Adrenal gland (tissue), 5 donors: ENCODE measurements at regions not wholly inside any gene's neighbourhood (a gene's known extent, or its start where the extent isn't known, plus 50 kb on each side); places are given as distances from the start of the nearest gene placed in this dataset.

ENCODE experiments used
- POLR2A ChIP-seq, 2 donors: fragments of 450-650 bp; IDR thresholded peaks; one replicate each; pipeline ENCODE4 v1.6.1; 2017; ENCODE audit warnings: antibody characterized with exemption in 2 of 2, mild to moderate bottlenecking in 2 of 2, moderate library complexity in 1 of 2
- TF ChIP-seq, protein P1 (sequence below), 6 experiments: fragments of 450-650 bp in 4 of 6; fragments of 200-600 bp in 2 of 6; sonication (generic) in 1 of 6; IDR thresholded peaks; 1 replicate in 5 of 6; 2 replicates in 1 of 6; pipeline versions ENCODE4 v1.5.1 to v1.8.0; 2016 to 2021; ENCODE audit warnings: antibody characterized with exemption in 6 of 6, mild to moderate bottlenecking in 2 of 6, moderate library complexity in 1 of 6
- donor health status: DM: no; HTN: no; CAD: no.

DNA sequence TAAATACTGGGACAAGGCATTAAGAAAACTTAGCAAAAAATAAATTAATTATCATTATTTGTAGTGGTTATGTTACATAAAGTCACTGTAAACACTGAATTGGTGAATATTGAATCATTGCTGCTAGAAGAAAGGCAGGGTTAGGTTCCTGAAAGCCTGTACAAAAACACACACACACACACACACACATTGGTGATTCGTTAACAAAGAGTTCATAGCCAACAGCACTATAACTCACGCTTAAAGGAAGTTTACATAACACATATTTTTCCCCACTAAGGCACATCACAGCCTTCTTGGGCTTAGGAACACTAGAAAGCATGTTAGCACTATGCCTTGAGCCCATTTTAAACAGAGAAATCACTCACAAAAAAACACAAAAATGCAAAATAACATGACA lies 690.0 kb upstream of the PIK3C3 start:
- TF ChIP-seq, protein P1, sequence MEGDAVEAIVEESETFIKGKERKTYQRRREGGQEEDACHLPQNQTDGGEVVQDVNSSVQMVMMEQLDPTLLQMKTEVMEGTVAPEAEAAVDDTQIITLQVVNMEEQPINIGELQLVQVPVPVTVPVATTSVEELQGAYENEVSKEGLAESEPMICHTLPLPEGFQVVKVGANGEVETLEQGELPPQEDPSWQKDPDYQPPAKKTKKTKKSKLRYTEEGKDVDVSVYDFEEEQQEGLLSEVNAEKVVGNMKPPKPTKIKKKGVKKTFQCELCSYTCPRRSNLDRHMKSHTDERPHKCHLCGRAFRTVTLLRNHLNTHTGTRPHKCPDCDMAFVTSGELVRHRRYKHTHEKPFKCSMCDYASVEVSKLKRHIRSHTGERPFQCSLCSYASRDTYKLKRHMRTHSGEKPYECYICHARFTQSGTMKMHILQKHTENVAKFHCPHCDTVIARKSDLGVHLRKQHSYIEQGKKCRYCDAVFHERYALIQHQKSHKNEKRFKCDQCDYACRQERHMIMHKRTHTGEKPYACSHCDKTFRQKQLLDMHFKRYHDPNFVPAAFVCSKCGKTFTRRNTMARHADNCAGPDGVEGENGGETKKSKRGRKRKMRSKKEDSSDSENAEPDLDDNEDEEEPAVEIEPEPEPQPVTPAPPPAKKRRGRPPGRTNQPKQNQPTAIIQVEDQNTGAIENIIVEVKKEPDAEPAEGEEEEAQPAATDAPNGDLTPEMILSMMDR (IDR thresholded peaks at IDR 0.05) = no peak
- no peak for TF ChIP-seq POLR2A (IDR thresholded peaks at IDR 0.05)
